ENCODE measurements at regions not wholly inside any gene's neighbourhood (a gene's known extent, or its start where the extent isn't known, plus 50 kb on each side); places are given as distances from the start of the nearest gene placed in this dataset.

DNA sequence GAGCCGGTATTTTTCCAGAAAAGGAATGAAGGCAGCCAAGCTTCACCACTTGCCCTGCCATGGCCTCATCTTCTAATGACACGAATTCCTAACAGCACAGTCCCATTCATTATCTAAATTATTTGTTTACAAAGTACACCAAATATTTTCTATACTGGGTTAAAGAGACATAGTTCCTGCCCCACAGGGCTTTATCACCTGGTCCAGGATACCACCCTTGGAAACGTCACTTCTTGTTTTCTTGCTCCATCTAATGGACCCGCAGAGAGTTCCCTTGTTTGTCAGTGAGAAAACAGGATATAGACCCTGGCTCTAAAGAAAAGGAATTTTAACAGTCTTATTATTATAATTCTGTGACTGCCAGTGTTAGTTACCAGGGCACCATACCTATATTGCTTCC is 1165.4 kb downstream of the GATA3 start:
- DNase-seq (ENCODE audit: low read depth, low spot score): no peak
- Histone ChIP-seq H3K9ac (ENCODE audit: control insufficient read depth, extremely low read depth, insufficient read depth, low read length) (no peak overlapping the region), H3K4me3 (ENCODE audit: control insufficient read depth in 2 of 3, extremely low read depth in 1 of 3, insufficient read depth in 2 of 3, low read depth in 1 of 3, low read length in 3 of 3) (no peak overlapping the region), H2AFZ (ENCODE audit: control insufficient read depth, low read length) (no peak overlapping the region), H3K4me1 (ENCODE audit: control insufficient read depth, extremely low read depth, insufficient read depth, low read length) (no peaks in the 10 kb centered on the region), H3K27ac (ENCODE audit: control insufficient read depth, insufficient read depth, low read length) (no peak overlapping the region), H4K20me1 (ENCODE audit: control insufficient read depth, extremely low read depth, insufficient read depth, low read length) (no peaks in the 10 kb centered on the region), H3K9me1 (ENCODE audit: control insufficient read depth, extremely low read depth, insufficient read depth, low read length) (no peaks in the 10 kb centered on the region), H3K9me3 (ENCODE audit: control insufficient read depth, low read depth, low read length) (no peaks in the 10 kb centered on the region), H3K36me3 (ENCODE audit: control insufficient read depth in 2 of 2, extremely low read depth in 1 of 2, insufficient read depth in 2 of 2, low read length in 2 of 2) (no peaks in the 10 kb centered on the region), H3K79me2 (ENCODE audit: control insufficient read depth, insufficient read depth, low read length) (no peaks in the 10 kb centered on the region), H3K4me2 (ENCODE audit: control insufficient read depth, extremely low read depth, insufficient read depth, low read depth, low read length) (no peak overlapping the region), H3K27me3 (ENCODE audit: control insufficient read depth, extremely low read depth, insufficient read depth, low read length) (no peaks in the 10 kb centered on the region)
- no peak for FAIRE-seq
- TF ChIP-seq, protein P1, sequence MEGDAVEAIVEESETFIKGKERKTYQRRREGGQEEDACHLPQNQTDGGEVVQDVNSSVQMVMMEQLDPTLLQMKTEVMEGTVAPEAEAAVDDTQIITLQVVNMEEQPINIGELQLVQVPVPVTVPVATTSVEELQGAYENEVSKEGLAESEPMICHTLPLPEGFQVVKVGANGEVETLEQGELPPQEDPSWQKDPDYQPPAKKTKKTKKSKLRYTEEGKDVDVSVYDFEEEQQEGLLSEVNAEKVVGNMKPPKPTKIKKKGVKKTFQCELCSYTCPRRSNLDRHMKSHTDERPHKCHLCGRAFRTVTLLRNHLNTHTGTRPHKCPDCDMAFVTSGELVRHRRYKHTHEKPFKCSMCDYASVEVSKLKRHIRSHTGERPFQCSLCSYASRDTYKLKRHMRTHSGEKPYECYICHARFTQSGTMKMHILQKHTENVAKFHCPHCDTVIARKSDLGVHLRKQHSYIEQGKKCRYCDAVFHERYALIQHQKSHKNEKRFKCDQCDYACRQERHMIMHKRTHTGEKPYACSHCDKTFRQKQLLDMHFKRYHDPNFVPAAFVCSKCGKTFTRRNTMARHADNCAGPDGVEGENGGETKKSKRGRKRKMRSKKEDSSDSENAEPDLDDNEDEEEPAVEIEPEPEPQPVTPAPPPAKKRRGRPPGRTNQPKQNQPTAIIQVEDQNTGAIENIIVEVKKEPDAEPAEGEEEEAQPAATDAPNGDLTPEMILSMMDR (optimal IDR thresholded peaks at IDR 0.05 in 1 of 3, IDR thresholded peaks at IDR 0.05 in 1 of 3, conservative IDR thresholded peaks at IDR 0.05 in 1 of 3; ENCODE audit: extremely low read depth in 1 of 3, insufficient read depth in 2 of 3, low read length in 3 of 3): no peak
- TF ChIP-seq EZH2 (IDR thresholded peaks at IDR 0.05; ENCODE audit: low read length): no peak
- dilution Hi-C loops (cut with MboI; ENCODE audit: extremely low pct_ligation_motif_present, low sequenced_read_pairs): no loop called here

- H3K36me3 ChIP-seq (ENCODE audit: control insufficient read depth in 2 of 2, extremely low read depth in 1 of 2, insufficient read depth in 2 of 2, low read length in 2 of 2): no peaks in the 10 kb centered on the region
- TF ChIP-seq, protein P1 (optimal IDR thresholded peaks at IDR 0.05 in 1 of 3, IDR thresholded peaks at IDR 0.05 in 1 of 3, conservative IDR thresholded peaks at IDR 0.05 in 1 of 3; ENCODE audit: extremely low read depth in 1 of 3, insufficient read depth in 2 of 3, low read length in 3 of 3): no peak
- TF ChIP-seq EZH2 (IDR thresholded peaks at IDR 0.05; ENCODE audit: low read length): no peak
- no peak overlapping the region for H3K9ac ChIP-seq (ENCODE audit: control insufficient read depth, extremely low read depth, insufficient read depth, low read length)
- H2AFZ ChIP-seq (ENCODE audit: control insufficient read depth, low read length): no peak overlapping the region
- H3K9me1 ChIP-seq (ENCODE audit: control insufficient read depth, extremely low read depth, insufficient read depth, low read length): no peaks in the 10 kb centered on the region
- no peaks in the 10 kb centered on the region for H3K9me3 ChIP-seq (ENCODE audit: control insufficient read depth, low read depth, low read length)
- no peak overlapping the region for H3K4me3 ChIP-seq (ENCODE audit: control insufficient read depth in 2 of 3, extremely low read depth in 1 of 3, insufficient read depth in 2 of 3, low read depth in 1 of 3, low read length in 3 of 3)
- no peaks in the 10 kb centered on the region for H3K27me3 ChIP-seq (ENCODE audit: control insufficient read depth, extremely low read depth, insufficient read depth, low read length)
- DNase-seq (ENCODE audit: low read depth, low spot score) (peak; percentile 1), FAIRE-seq (peak; percentile 71)
- no peak overlapping the region for H3K27ac ChIP-seq (ENCODE audit: control insufficient read depth, insufficient read depth, low read length)
- peaks cover 2% of the 10 kb centered on the region for H3K4me1 ChIP-seq (ENCODE audit: control insufficient read depth, extremely low read depth, insufficient read depth, low read length)
- dilution Hi-C loops (cut with MboI; ENCODE audit: extremely low pct_ligation_motif_present, low sequenced_read_pairs): no loop called here
- no peaks in the 10 kb centered on the region for H3K79me2 ChIP-seq (ENCODE audit: control insufficient read depth, insufficient read depth, low read length)
- H3K4me2 ChIP-seq (ENCODE audit: control insufficient read depth, extremely low read depth, insufficient read depth, low read depth, low read length): no peak overlapping the region
- H4K20me1 ChIP-seq (ENCODE audit: control insufficient read depth, extremely low read depth, insufficient read depth, low read length): no peaks in the 10 kb centered on the region
Observed at GRCh38 chr10:9222917-9223316, 1168.4 kb downstream of the GATA3 start.
